GM18520 (cell line): ENCODE measurements at regions not wholly inside any gene's neighbourhood (a gene's known extent, or its start where the extent isn't known, plus 50 kb on each side); places are given as distances from the start of the nearest gene placed in this dataset.
"Not testable (repeated sequence)": the region's sequence is repeated elsewhere in the genome, so short reads cannot be mapped to it uniquely, and the experiment has no call there.

Source experiments
- ATAC-seq: cut with Tn5 transposase; IDR thresholded peaks from one replicate; pipeline ENCODE4 v1.9.1; 2021; ENCODE audit not compliant: unreplicated experiment

DNA sequence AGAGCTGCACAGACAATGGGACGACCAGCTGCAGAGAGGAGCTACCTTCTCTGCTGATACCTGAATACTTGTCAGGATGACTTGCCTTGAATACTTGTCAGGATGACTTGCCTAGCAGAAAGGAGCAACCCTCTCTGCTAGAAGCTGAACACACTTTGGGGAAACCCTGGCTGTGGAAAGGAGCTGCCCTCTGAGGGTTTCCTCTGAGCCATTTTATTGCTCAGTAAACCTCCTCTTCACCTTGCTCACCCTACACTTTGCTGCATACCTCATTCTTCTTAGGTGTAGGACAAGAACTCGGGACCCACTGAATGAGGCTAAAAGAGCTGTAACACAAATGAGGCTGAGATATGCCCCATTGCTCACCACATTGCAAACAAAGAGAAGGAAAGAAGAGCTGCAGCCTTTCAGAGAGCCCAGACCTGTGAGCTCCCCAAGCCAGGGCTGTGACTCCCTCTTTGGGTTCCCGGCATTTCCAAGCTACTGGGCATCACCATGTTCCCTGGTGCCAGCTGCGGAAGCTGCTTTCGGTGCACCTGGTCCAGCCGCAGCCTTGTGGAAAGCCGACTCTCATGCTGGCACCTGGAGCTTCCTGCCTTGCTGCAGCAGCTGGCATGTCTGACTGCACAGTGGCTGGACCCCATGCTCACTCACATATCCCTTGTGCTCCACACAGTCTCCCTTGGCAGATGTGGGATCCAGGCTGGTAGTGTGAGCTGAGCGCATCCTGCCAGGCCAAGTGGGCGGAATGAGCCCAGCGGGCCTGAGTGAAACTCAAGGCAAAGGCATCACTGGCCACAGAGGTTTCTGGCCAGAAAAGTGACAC lies 106.7 kb upstream of the AHI1 start:
- ATAC-seq: no peak

DNA sequence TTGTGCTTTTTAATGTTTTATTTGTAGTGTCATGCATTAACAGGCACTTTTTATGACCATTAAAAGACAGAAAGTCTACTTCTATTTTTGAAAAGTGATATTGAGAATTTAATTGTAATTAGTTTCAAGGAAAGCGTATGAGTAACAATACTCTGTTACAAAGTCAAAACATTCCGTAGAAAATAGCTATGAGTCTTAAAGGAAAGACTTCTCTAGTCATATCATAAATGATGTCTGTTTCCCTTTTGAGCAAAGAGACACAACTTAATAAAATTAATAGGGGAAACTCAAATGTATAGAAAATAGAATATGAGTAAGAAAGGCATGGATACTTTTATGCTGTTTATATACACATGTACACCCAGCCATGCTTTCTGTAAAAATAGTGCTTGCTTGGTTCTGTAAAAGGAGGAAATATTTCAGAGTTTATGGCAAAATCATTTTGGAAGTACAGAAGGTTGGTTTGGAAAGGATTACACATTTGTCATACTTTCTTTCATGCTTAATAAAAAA lies 107.8 kb upstream of the AHI1 start:
- ATAC-seq: no peak

- no peak for ATAC-seq
Observed at GRCh38 chr6:135606392-135606791, 108.9 kb upstream of the AHI1 start.

- ATAC-seq: no peak
Observed at GRCh38 chr6:135608031-135608430, 110.5 kb upstream of the AHI1 start.

DNA sequence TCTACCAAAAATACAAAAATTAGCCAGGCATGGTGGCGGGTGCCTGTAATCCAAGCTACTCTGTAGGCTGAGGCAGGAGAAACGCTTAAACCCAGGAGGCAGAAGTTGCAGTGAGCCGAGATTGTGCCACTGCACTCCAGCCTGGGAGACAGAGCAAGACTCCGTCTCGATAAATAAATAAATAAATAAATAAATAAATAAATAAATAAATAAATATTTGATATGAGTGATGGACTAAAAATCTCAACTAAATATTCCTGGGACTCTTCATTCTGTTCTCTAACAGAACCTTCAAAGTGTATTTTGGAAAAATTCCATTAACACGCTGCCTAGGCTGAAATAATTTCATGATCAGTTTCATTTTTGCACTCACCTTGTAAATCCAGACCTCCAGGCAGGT lies 112.7 kb upstream of the AHI1 start:
- ATAC-seq: not testable (repeated sequence)

- ATAC-seq: no peak
Observed at GRCh38 chr6:135616655-135617054, 119.1 kb upstream of the AHI1 start.

GRCh38 chr6:135617222-135617621 lies 119.7 kb upstream of the AHI1 start:
- ATAC-seq: no peak

- no peak for ATAC-seq
Observed at GRCh38 chr6:135622081-135622480, 124.5 kb upstream of the AHI1 start.

DNA sequence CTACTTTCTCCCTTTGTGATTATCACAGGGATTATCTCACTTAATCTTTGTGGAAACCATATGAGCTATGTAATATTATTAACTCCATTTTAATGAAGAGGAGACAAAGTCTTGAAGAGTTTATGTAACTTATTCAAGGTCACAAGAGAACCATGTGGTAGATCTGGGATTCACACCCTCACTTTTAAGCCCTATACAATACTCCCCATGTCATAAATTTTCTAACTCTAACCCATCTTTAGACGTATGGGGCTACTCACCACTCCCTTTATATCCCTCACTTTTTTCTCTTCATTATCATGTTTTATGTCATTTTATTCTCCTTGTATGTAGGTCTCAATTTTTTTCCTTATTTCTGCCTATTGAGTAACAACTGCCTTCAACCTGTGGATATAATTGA lies 126.4 kb upstream of the AHI1 start:
- ATAC-seq: no peak

- no peak for ATAC-seq
Observed at GRCh38 chr6:135624402-135625295, 127.1 kb upstream of the AHI1 start.

- not testable (repeated sequence) for ATAC-seq
Observed at GRCh38 chr6:135626001-135626400, 128.5 kb upstream of the AHI1 start.

- ATAC-seq: peak; percentile 71
Observed at GRCh38 chr6:135627092-135627715, 129.7 kb upstream of the AHI1 start.

GRCh38 chr6:135630789-135631376 lies 133.3 kb upstream of the AHI1 start:
- no peak for ATAC-seq

DNA sequence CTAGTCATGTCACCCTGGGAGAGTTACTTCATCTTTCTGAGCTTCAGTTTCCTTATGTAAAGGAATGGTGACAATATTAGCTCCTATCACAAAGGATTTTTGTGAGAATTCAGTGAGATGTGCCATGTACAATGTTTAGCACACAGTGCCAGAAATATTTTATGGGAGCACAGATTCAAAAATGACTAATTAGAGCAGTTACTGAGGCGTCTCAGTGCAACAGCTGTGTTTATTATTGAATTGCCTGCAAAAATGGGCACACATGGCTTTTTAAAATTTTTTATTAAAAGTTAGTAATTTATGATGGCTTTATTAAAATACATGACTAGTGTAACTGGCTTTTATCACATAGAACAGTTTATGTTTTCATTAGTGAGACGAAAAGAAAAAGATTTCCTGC lies 134.3 kb upstream of the AHI1 start:
- ATAC-seq: no peak

GRCh38 chr6:135633573-135633972 lies 136.0 kb upstream of the AHI1 start:
- ATAC-seq: no peak

GRCh38 chr6:135637701-135638100 lies 140.2 kb upstream of the AHI1 start:
- no peak for ATAC-seq

DNA sequence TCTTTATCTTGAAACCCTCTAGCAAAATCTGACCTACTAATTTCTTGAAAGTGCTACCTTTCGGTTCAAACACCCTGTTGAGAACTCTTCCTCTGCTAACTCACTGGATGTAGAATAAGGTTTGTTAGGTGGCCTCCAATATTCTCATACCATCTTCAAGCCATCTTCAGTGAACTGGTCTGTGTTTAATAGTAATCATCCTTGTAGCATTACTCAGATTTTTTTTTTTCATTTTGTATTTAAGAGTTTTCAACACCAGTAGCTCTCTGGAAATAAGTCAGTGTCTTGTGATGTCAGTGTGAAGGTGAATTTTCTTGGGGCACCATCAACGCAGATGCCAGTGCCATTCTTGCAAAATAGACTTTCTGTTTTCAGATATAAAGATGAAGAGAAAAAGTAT lies 140.6 kb upstream of the AHI1 start:
- no peak for ATAC-seq

DNA sequence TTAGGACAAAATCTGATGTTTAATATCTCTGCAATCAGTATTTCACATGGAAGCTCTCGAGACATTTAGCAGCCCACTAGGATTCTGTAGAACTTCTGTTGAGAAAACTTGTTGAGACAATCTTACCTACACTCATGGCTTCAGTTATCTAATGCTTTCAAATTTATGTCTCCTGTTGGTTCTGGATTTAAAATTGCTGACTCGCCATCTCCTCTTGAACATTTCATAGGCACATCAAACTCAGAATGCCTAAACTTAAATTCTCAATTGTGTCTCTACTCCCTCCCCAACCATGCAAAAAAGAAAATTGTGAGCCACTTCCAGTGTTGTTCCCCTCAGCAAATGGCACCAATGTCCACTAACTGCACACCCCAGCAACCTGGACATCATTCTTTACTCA lies 142.5 kb upstream of the AHI1 start:
- no peak for ATAC-seq

- ATAC-seq: peak; percentile 53
Observed at GRCh38 chr6:135640449-135641111, 143.0 kb upstream of the AHI1 start.

- no peak for ATAC-seq
Observed at GRCh38 chr6:135642912-135643311, 145.4 kb upstream of the AHI1 start.
